ENCODE measurements at regions not wholly inside any gene's neighbourhood (a gene's known extent, or its start where the extent isn't known, plus 50 kb on each side); places are given as distances from the start of the nearest gene placed in this dataset.

- DNase-seq (ENCODE audit: low read depth in 3 of 3, low spot score in 2 of 3) = no peak
Measured at GRCh38 chr2:16008856-16009255, 68.5 kb downstream of the MYCN start.

DNA sequence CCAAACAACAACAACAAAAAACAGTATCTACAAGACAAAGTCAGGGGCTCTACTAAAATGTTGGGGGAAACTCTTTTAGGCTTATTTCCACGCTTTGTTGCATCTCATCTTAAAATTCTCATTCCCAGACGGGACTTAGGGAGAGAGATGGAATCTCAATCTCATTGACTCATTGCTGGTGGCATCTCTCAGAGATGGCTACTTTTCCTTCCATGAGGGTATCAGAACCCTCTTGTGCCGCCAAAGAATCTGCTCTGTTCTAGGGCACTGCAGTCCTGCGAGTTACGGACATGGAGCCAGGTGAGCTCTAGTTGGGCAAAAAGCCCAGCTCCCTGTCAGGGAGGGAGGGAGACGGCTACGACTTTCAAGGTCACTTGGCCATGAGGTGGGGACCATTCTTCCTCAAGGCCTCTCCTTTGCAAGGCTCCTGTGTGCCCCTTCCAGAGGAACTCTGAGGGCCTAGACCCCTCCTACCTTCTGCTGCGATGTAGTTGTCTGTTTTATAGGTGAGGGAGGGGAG lies 68.0 kb downstream of the MYCN start:
- no peak for DNase-seq (ENCODE audit: low read depth in 3 of 3, low spot score in 2 of 3)

- no peak for DNase-seq (ENCODE audit: low read depth in 3 of 3, low spot score in 2 of 3)
Measured at GRCh38 chr2:16007167-16007934, 67.0 kb downstream of the MYCN start.

- no peak for DNase-seq (ENCODE audit: low read depth in 3 of 3, low spot score in 2 of 3)
Measured at GRCh38 chr2:16006537-16007166, 66.3 kb downstream of the MYCN start.

DNA sequence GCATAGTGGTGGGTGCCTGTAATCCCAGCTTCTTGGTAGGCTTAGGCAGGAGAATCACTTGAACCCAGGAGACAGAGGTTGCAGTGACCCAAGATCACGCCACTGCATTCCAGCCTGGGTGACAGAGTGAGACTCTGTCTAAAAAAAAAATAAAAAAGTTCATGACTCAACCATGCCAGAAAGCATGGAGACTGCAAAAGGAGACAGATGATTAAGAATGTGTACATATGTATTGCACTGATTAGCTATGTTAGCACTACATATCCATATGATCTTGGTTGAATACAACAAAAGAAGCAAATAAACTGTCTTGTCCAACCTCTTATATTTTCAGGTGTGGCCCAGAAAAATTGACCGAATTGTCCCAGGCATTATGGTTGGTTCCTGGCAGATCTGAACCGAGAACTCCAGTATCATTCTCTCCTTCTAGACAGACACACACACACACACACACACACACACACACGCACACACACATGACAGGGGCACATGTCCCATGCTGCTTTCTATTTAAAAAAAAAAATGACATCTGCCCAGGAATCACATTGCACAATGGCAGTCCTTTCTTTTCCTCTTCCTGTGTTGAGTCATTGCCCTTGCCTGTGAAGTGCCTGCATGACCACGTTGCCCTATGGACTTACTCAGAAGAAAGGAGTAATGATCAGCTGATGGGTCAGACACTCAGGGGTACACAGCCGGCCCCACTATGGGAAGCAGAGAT lies 65.6 kb downstream of the MYCN start:
- DNase-seq (ENCODE audit: low read depth in 3 of 3, low spot score in 2 of 3) = no peak

DNA sequence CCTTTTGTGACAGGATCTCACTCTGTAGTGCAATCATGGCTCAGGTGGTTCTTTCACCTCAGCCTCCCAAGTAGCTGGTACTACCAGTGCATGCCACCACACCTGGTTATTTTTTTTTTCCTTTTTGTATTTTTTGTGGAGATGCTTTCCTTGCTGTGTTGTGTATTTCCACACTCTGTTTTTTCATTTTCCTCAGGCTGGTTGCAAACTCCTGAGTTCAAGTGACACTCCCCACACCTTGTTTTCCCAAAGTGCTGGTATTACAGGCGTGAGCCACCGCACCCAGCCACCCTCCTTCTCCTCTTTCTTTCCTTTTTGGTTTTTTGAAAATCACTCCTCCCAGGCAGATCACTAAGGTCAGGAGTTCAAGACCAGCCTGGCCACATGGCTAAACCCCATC lies 65.0 kb downstream of the MYCN start:
- no peak for DNase-seq (ENCODE audit: low read depth in 3 of 3, low spot score in 2 of 3)

DNA sequence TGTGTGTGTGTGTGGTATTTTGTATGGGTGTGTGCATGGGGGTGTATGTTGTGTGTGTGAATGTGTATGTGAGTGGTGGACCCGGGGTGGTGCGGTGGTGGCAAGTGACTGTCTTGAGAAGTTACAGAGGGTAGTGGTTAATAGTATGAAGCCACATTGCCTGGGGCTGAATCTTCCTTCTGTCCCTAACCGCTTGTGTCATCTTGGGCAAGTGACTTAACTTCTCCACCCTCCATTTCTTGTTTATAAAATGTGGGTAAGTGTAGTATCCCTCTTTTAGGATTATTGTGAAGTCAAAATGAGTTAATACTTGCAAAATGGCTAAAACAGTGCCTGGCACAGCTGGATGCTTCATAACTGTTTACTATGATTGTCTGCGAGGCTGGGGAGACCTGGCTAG lies 63.5 kb downstream of the MYCN start:
- DNase-seq (ENCODE audit: low read depth in 3 of 3, low spot score in 2 of 3) = no peak

GRCh38 chr2:16003152-16003551 lies 62.8 kb downstream of the MYCN start:
- no peak for DNase-seq (ENCODE audit: low read depth in 3 of 3, low spot score in 2 of 3)

- no peak for DNase-seq (ENCODE audit: low read depth in 3 of 3, low spot score in 2 of 3)
Measured at GRCh38 chr2:16002575-16002974, 62.2 kb downstream of the MYCN start.

- no peak for DNase-seq (ENCODE audit: low read depth in 3 of 3, low spot score in 2 of 3)
Measured at GRCh38 chr2:16002144-16002543, 61.8 kb downstream of the MYCN start.

DNA sequence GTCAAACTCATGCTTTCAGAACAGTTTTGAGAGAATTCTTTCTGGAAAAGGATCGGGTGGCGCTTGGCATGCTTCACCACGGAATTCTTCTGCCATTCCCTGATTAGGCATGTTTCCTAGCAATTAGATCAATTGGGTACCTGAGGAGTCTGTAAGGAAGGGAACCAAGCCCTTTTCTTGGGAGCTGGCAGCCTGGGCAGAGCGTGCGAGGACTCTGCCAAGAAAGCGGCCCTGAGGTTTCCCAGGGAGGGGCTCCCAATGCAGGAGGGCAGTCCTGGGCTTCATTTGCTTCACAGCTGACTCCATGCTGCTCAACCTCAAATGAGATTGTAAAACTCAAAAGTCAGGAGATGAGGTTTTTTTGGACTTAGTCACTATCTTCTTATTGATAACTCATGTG lies 60.3 kb downstream of the MYCN start:
- no peak for DNase-seq (ENCODE audit: low read depth in 3 of 3, low spot score in 2 of 3)

- DNase-seq (ENCODE audit: low read depth in 3 of 3, low spot score in 2 of 3) = no peak
Measured at GRCh38 chr2:15999596-16000469, 59.5 kb downstream of the MYCN start.

DNA sequence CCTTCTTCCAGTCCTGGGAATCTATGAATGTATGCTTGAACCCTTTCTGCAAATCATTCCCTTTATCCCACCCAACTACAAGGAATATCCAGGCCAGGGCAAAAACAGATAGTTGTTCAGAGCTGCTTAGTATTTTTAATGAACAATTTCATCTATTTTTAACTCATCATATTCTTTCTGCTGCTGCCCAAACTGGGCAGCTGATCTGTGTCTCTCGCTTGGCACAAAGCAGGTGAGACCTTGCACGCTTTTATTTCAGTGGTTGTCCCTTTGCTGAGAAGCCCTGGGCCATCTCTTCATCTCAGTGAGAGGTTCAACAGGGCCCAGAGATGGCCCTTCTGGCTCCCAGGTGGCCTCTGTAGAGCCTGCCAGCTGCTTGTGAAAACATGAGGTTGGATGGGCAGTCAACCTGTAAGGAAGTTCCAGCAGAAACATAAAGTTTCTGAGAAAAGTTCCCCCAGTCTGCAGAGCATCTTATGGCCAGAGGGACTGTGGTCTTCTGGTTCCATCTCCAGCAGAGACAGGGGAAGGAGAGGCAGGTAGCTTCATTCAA lies 57.5 kb downstream of the MYCN start:
- no peak for DNase-seq (ENCODE audit: low read depth in 3 of 3, low spot score in 2 of 3)

- no peak for DNase-seq (ENCODE audit: low read depth in 3 of 3, low spot score in 2 of 3)
Measured at GRCh38 chr2:15996536-15997423, 56.4 kb downstream of the MYCN start.
